PC-3 (cell line): ENCODE measurements at regions not wholly inside any gene's neighbourhood (a gene's known extent, or its start where the extent isn't known, plus 50 kb on each side); places are given as distances from the start of the nearest gene placed in this dataset.

Experiments
- ATAC-seq: fragments of 200-7000 bp; cut with Tn5 transposase; 2 replicates; pipeline ENCODE4 v1.9.1; 2020; ENCODE audit warnings: mild to moderate bottlenecking, moderate library complexity
- BruUV-seq: library from RNA; stranded (reverse); fragments of 400-500 nt; replicated peaks from 2 replicates; lab custom pipeline; 2021; lab: Mats Ljungman, UMichigan
- CTCF ChIA-PET: fragments of 300-600 bp; sonication (Branson Sonifier 250); formaldehyde crosslinking; loops from one replicate; lab custom pipeline; 2022; ENCODE audit warnings: antibody characterized with exemption; lab: Charles Lee
- POLR2A ChIA-PET: fragments of 300-600 bp; sonication (Branson Sonifier 250); formaldehyde crosslinking; loops from one replicate; lab custom pipeline; 2022; ENCODE audit warnings: antibody characterized with exemption; ENCODE audit not compliant: unreplicated experiment; lab: Charles Lee
- DNase-seq: peaks from one replicate; pipeline ENCODE4 v3.0.0-alpha.2; 2015
- H2AFZ ChIP-seq: fragments of 300-600 bp; sonication (generic); 2 replicates; pipeline ENCODE4 v1.6.0; 2016; ENCODE audit warnings: antibody characterized with exemption, low read length
- H3F3A ChIP-seq: fragments of 300-600 bp; sonication (generic); one replicate; pipeline ENCODE4 v1.6.0; 2017; ENCODE audit warnings: antibody characterized with exemption, low read length, control low read depth, mild to moderate bottlenecking; ENCODE audit not compliant: unreplicated experiment
- H3K27ac ChIP-seq: fragments of 300-600 bp; sonication (generic); 2 replicates; pipeline ENCODE4 v1.5.1; 2016; ENCODE audit warnings: mild to moderate bottlenecking, low read length
- H3K27me3 ChIP-seq: fragments of 300-600 bp; sonication (generic); 2 replicates; pipeline ENCODE4 v1.6.1; 2016; ENCODE audit warnings: low read length, mixed read lengths
- H3K36me3 ChIP-seq: fragments of 300-600 bp; sonication (generic); 2 replicates; pipeline ENCODE4 v1.6.1; 2016; ENCODE audit warnings: low read depth, mixed run types, low read length, mixed read lengths
- H3K4me1 ChIP-seq: fragments of 300-600 bp; sonication (generic); 2 replicates; pipeline ENCODE4 v1.5.1; 2016; ENCODE audit warnings: low read length; ENCODE audit not compliant: insufficient read depth
- H3K4me2 ChIP-seq: fragments of 300-600 bp; sonication (generic); 2 replicates; pipeline ENCODE4 v1.6.0; 2016; ENCODE audit warnings: low read length
- H3K4me3 ChIP-seq: fragments of 300-600 bp; sonication (generic); 2 replicates; pipeline ENCODE4 v1.5.1; 2016; ENCODE audit warnings: mild to moderate bottlenecking, low read length, mixed read lengths
- H3K79me2 ChIP-seq: fragments of 300-600 bp; sonication (generic); 2 replicates; pipeline ENCODE4 v1.6.1; 2017; ENCODE audit warnings: low read length, mixed read lengths
- H3K9ac ChIP-seq: fragments of 300-600 bp; sonication (generic); 2 replicates; pipeline ENCODE4 v1.6.0; 2016; ENCODE audit warnings: mild to moderate bottlenecking, low read length
- H3K9me2 ChIP-seq: fragments of 300-600 bp; sonication (generic); replicated peaks from 2 replicates; pipeline ENCODE4 v1.6.1; 2016; ENCODE audit warnings: mixed run types, low read length, mixed read lengths
- H3K9me3 ChIP-seq: fragments of 300-600 bp; sonication (generic); 2 replicates; pipeline ENCODE4 v1.6.1; 2016; ENCODE audit warnings: low read length, mixed read lengths
- H4K20me1 ChIP-seq: fragments of 300-600 bp; sonication (generic); 2 replicates; pipeline ENCODE4 v1.6.1; 2016; ENCODE audit warnings: low read length, mixed read lengths
- CTCF ChIP-seq: fragments of 300-600 bp; sonication (generic); conservative IDR thresholded peaks from 2 replicates; pipeline ENCODE4 v1.5.1; 2017; ENCODE audit warnings: antibody characterized with exemption, low read depth, mild to moderate bottlenecking, low read length
- EZH2 ChIP-seq: fragments of 300-600 bp; sonication (generic); IDR thresholded peaks from one replicate; pipeline ENCODE4 v1.6.1; 2017; ENCODE audit warnings: antibody characterized with exemption, mild to moderate bottlenecking, low read length; ENCODE audit not compliant: unreplicated experiment
- EZH2phosphoT487 ChIP-seq: fragments of 300-600 bp; sonication (generic); IDR thresholded peaks from 2 replicates; pipeline ENCODE4 v1.6.1; 2018; ENCODE audit warnings: mild to moderate bottlenecking, antibody characterized with exemption, low read length, borderline replicate concordance
- intact Hi-C: fragments of 100-400 bp; cut with micrococcal nuclease; formaldehyde crosslinking; loops from 2 replicates; pipeline ENCODE4 v1.9.0; 2023

GRCh38 chr1:36625935-36626310, 143.2 kb upstream of the CSF3R start:
- POLR2A ChIA-PET: no interaction called here
- intact Hi-C loops: no loop called here
- BruUV-seq: no TSS peak

GRCh38 chr1:36625253-36625934, 142.7 kb upstream of the CSF3R start:
- BruUV-seq: no TSS peak
- no peaks in the 10 kb centered on the region for H3K79me2 ChIP-seq
- no peaks in the 10 kb centered on the region for H3F3A ChIP-seq
- peaks cover 63% of the 10 kb centered on the region for H3K27me3 ChIP-seq
- no peaks in the 10 kb centered on the region for H3K9me2 ChIP-seq
- no peaks in the 10 kb centered on the region for H3K4me1 ChIP-seq
- DNase-seq (no peak), ATAC-seq (no peak)
- CTCF ChIA-PET: no interaction called here
- no peak overlapping the region for H2AFZ ChIP-seq
- no peak overlapping the region for H3K9ac ChIP-seq
- H3K4me2 ChIP-seq: no peak overlapping the region
- no peaks in the 10 kb centered on the region for H3K36me3 ChIP-seq
- H4K20me1 ChIP-seq: no peaks in the 10 kb centered on the region
- no peaks in the 10 kb centered on the region for H3K9me3 ChIP-seq
- no peak for TF ChIP-seq EZH2
- no peak for TF ChIP-seq CTCF
- no peak for TF ChIP-seq EZH2phosphoT487
- no peak overlapping the region for H3K4me3 ChIP-seq
- no peak overlapping the region for H3K27ac ChIP-seq
- intact Hi-C loops: no loop called here
- POLR2A ChIA-PET: no interaction called here

More at GRCh38 chr1:36625935-36626310, 143.2 kb upstream of the CSF3R start:
- no peaks in the 10 kb centered on the region for H3K36me3 ChIP-seq
- H4K20me1 ChIP-seq: no peaks in the 10 kb centered on the region
- H3K4me3 ChIP-seq: no peak overlapping the region
- CTCF ChIA-PET: no interaction called here
- ATAC-seq (no peak), DNase-seq (no peak)
- H2AFZ ChIP-seq: no peak overlapping the region
- H3K9me3 ChIP-seq: no peaks in the 10 kb centered on the region
- no peaks in the 10 kb centered on the region for H3F3A ChIP-seq
- no peaks in the 10 kb centered on the region for H3K79me2 ChIP-seq
- no peak overlapping the region for H3K4me2 ChIP-seq
- no peak overlapping the region for H3K9ac ChIP-seq
- no peak overlapping the region for H3K27ac ChIP-seq
- H3K9me2 ChIP-seq: no peaks in the 10 kb centered on the region
- peaks cover 68% of the 10 kb centered on the region for H3K27me3 ChIP-seq
- H3K4me1 ChIP-seq: no peaks in the 10 kb centered on the region
- TF ChIP-seq CTCF (no peak), EZH2phosphoT487 (no peak)

GRCh38 chr1:36624466-36624865, 141.8 kb upstream of the CSF3R start:
- Histone ChIP-seq H4K20me1 (no peaks in the 10 kb centered on the region), H3K9me3 (no peaks in the 10 kb centered on the region), H3K4me2 (no peak overlapping the region), H3K27ac (no peak overlapping the region), H2AFZ (no peak overlapping the region), H3K4me1 (no peaks in the 10 kb centered on the region), H3K36me3 (no peaks in the 10 kb centered on the region), H3K27me3 (peaks cover 67% of the 10 kb centered on the region), H3K9ac (no peak overlapping the region), H3F3A (no peaks in the 10 kb centered on the region), H3K4me3 (no peak overlapping the region), H3K9me2 (no peaks in the 10 kb centered on the region), H3K79me2 (no peaks in the 10 kb centered on the region)
- no peak for ATAC-seq
- DNase-seq: no peak
- POLR2A ChIA-PET: no interaction called here
- intact Hi-C loops: no loop called here
- TF ChIP-seq EZH2 (no peak), CTCF (no peak), EZH2phosphoT487 (no peak)
- CTCF ChIA-PET: no interaction called here
- no TSS peak for BruUV-seq
